ENCODE measurements at regions not wholly inside any gene's neighbourhood (a gene's known extent, or its start where the extent isn't known, plus 50 kb on each side); places are given as distances from the start of the nearest gene placed in this dataset.
"Not testable (repeated sequence)": the region's sequence is repeated elsewhere in the genome, so short reads cannot be mapped to it uniquely, and the experiment has no call there.

- Histone ChIP-seq H3K27me3 (ENCODE audit: control insufficient read depth, insufficient read depth, low read length) (no peaks in the 10 kb centered on the region), H3K27ac (ENCODE audit: low read length) (no peak overlapping the region), H3K4me3 (ENCODE audit: low read length) (no peak overlapping the region), H3K36me3 (ENCODE audit: control insufficient read depth, insufficient read depth, low read length) (no peaks in the 10 kb centered on the region), H3K9me3 (ENCODE audit: control insufficient read depth, insufficient read depth, low read length) (no peaks in the 10 kb centered on the region), H3K4me1 (ENCODE audit: control insufficient read depth, insufficient read depth, low read length) (no peaks in the 10 kb centered on the region)
- DNase-seq (ENCODE audit: low read depth, low spot score) = no peak
Observed at GRCh38 chr16:59645194-59645593, 911.1 kb upstream of the GOT2 start.

- Histone ChIP-seq H3K36me3 (ENCODE audit: control insufficient read depth, insufficient read depth, low read length) (no peaks in the 10 kb centered on the region), H3K27ac (ENCODE audit: low read length) (no peak overlapping the region), H3K9me3 (ENCODE audit: control insufficient read depth, insufficient read depth, low read length) (peaks cover 2% of the 10 kb centered on the region), H3K27me3 (ENCODE audit: control insufficient read depth, insufficient read depth, low read length) (no peaks in the 10 kb centered on the region), H3K4me3 (ENCODE audit: low read length) (no peak overlapping the region), H3K4me1 (ENCODE audit: control insufficient read depth, insufficient read depth, low read length) (no peaks in the 10 kb centered on the region)
- no peak for DNase-seq (ENCODE audit: low read depth, low spot score)
Observed at GRCh38 chr16:59635674-59636073, 901.6 kb upstream of the GOT2 start.

- no peak overlapping the region for H3K4me3 ChIP-seq (ENCODE audit: low read length)
- no peak for DNase-seq (ENCODE audit: low read depth, low spot score)
- no peaks in the 10 kb centered on the region for H3K4me1 ChIP-seq (ENCODE audit: control insufficient read depth, insufficient read depth, low read length)
- H3K36me3 ChIP-seq (ENCODE audit: control insufficient read depth, insufficient read depth, low read length) = no peaks in the 10 kb centered on the region
- H3K9me3 ChIP-seq (ENCODE audit: control insufficient read depth, insufficient read depth, low read length) = peaks cover 2% of the 10 kb centered on the region
- H3K27ac ChIP-seq (ENCODE audit: low read length) = no peak overlapping the region
- WGBS (ENCODE audit: insufficient coverage, insufficient read length) = no CpG with 5 or more reads among the region's 1 CpG
- no peaks in the 10 kb centered on the region for H3K27me3 ChIP-seq (ENCODE audit: control insufficient read depth, insufficient read depth, low read length)
Observed at GRCh38 chr16:59634951-59635350, 900.8 kb upstream of the GOT2 start.

GRCh38 chr16:59634004-59634579, 900.0 kb upstream of the GOT2 start:
- Histone ChIP-seq H3K27me3 (ENCODE audit: control insufficient read depth, insufficient read depth, low read length) (no peaks in the 10 kb centered on the region), H3K27ac (ENCODE audit: low read length) (no peak overlapping the region), H3K9me3 (ENCODE audit: control insufficient read depth, insufficient read depth, low read length) (peaks cover 2% of the 10 kb centered on the region), H3K4me1 (ENCODE audit: control insufficient read depth, insufficient read depth, low read length) (no peaks in the 10 kb centered on the region), H3K36me3 (ENCODE audit: control insufficient read depth, insufficient read depth, low read length) (no peaks in the 10 kb centered on the region), H3K4me3 (ENCODE audit: low read length) (no peak overlapping the region)
- no peak for DNase-seq (ENCODE audit: low read depth, low spot score)
- WGBS (ENCODE audit: insufficient coverage, insufficient read length) = no CpG with 5 or more reads among the region's 4 CpGs

- Histone ChIP-seq H3K27ac (ENCODE audit: low read length) (no peak overlapping the region), H3K27me3 (ENCODE audit: control insufficient read depth, insufficient read depth, low read length) (no peaks in the 10 kb centered on the region), H3K4me3 (ENCODE audit: low read length) (no peak overlapping the region), H3K4me1 (ENCODE audit: control insufficient read depth, insufficient read depth, low read length) (no peaks in the 10 kb centered on the region), H3K36me3 (ENCODE audit: control insufficient read depth, insufficient read depth, low read length) (no peaks in the 10 kb centered on the region), H3K9me3 (ENCODE audit: control insufficient read depth, insufficient read depth, low read length) (peaks cover 2% of the 10 kb centered on the region)
- WGBS (ENCODE audit: insufficient coverage, insufficient read length) = no CpG with 5 or more reads among the region's 3 CpGs
- no peak for DNase-seq (ENCODE audit: low read depth, low spot score)
Observed at GRCh38 chr16:59632276-59632855, 898.2 kb upstream of the GOT2 start.

GRCh38 chr16:59624381-59624780, 890.3 kb upstream of the GOT2 start:
- no CpG with 5 or more reads among the region's 2 CpGs for WGBS (ENCODE audit: insufficient coverage, insufficient read length)

GRCh38 chr16:59614466-59615240, 880.5 kb upstream of the GOT2 start:
- no peaks in the 10 kb centered on the region for H3K9me3 ChIP-seq (ENCODE audit: control insufficient read depth, insufficient read depth, low read length)
- H3K27ac ChIP-seq (ENCODE audit: low read length) = no peak overlapping the region
- no peaks in the 10 kb centered on the region for H3K36me3 ChIP-seq (ENCODE audit: control insufficient read depth, insufficient read depth, low read length)
- no peak for DNase-seq (ENCODE audit: low read depth, low spot score)
- no peak overlapping the region for H3K4me3 ChIP-seq (ENCODE audit: low read length)
- no CpG with 5 or more reads among the region's 2 CpGs for WGBS (ENCODE audit: insufficient coverage, insufficient read length)
- no peaks in the 10 kb centered on the region for H3K27me3 ChIP-seq (ENCODE audit: control insufficient read depth, insufficient read depth, low read length)
- no peaks in the 10 kb centered on the region; the same call in 1 of the 2 replicates for H3K4me1 ChIP-seq (ENCODE audit: control insufficient read depth, insufficient read depth, low read length)

More at GRCh38 chr16:59624381-59624780, 890.3 kb upstream of the GOT2 start:
- not testable (repeated sequence) for H3K36me3 ChIP-seq (ENCODE audit: control insufficient read depth, insufficient read depth, low read length); DNase-seq (ENCODE audit: low read depth, low spot score); H3K27me3 ChIP-seq (ENCODE audit: control insufficient read depth, insufficient read depth, low read length); H3K27ac ChIP-seq (ENCODE audit: low read length); H3K9me3 ChIP-seq (ENCODE audit: control insufficient read depth, insufficient read depth, low read length); H3K4me3 ChIP-seq (ENCODE audit: low read length); H3K4me1 ChIP-seq (ENCODE audit: control insufficient read depth, insufficient read depth, low read length)

GRCh38 chr16:59612910-59613620, 878.9 kb upstream of the GOT2 start:
- not testable (repeated sequence) for H3K27ac ChIP-seq (ENCODE audit: low read length); DNase-seq (ENCODE audit: low read depth, low spot score); H3K4me3 ChIP-seq (ENCODE audit: low read length); H3K9me3 ChIP-seq (ENCODE audit: control insufficient read depth, insufficient read depth, low read length); H3K4me1 ChIP-seq (ENCODE audit: control insufficient read depth, insufficient read depth, low read length); H3K27me3 ChIP-seq (ENCODE audit: control insufficient read depth, insufficient read depth, low read length); H3K36me3 ChIP-seq (ENCODE audit: control insufficient read depth, insufficient read depth, low read length)
- WGBS (ENCODE audit: insufficient coverage, insufficient read length) = no CpG with 5 or more reads among the region's 8 CpGs

GRCh38 chr16:59612094-59612493, 878.0 kb upstream of the GOT2 start:
- no peak for DNase-seq (ENCODE audit: low read depth, low spot score)
- Histone ChIP-seq H3K9me3 (ENCODE audit: control insufficient read depth, insufficient read depth, low read length) (no peaks in the 10 kb centered on the region), H3K4me1 (ENCODE audit: control insufficient read depth, insufficient read depth, low read length) (no peaks in the 10 kb centered on the region; the same call in 1 of the 2 replicates), H3K4me3 (ENCODE audit: low read length) (no peak overlapping the region), H3K27ac (ENCODE audit: low read length) (no peak overlapping the region), H3K27me3 (ENCODE audit: control insufficient read depth, insufficient read depth, low read length) (no peaks in the 10 kb centered on the region), H3K36me3 (ENCODE audit: control insufficient read depth, insufficient read depth, low read length) (no peaks in the 10 kb centered on the region)
- no CpG with 5 or more reads among the region's 3 CpGs for WGBS (ENCODE audit: insufficient coverage, insufficient read length)

GRCh38 chr16:59611556-59611955, 877.4 kb upstream of the GOT2 start:
- no CpG with 5 or more reads among the region's 3 CpGs for WGBS (ENCODE audit: insufficient coverage, insufficient read length)
- H3K9me3 ChIP-seq (ENCODE audit: control insufficient read depth, insufficient read depth, low read length) = no peaks in the 10 kb centered on the region
- H3K4me1 ChIP-seq (ENCODE audit: control insufficient read depth, insufficient read depth, low read length) = no peaks in the 10 kb centered on the region; the same call in 1 of the 2 replicates
- no peak overlapping the region for H3K4me3 ChIP-seq (ENCODE audit: low read length)
- H3K36me3 ChIP-seq (ENCODE audit: control insufficient read depth, insufficient read depth, low read length) = no peaks in the 10 kb centered on the region
- DNase-seq (ENCODE audit: low read depth, low spot score) = no peak
- H3K27ac ChIP-seq (ENCODE audit: low read length) = no peak overlapping the region
- no peaks in the 10 kb centered on the region for H3K27me3 ChIP-seq (ENCODE audit: control insufficient read depth, insufficient read depth, low read length)
